ENCODE measurements at regions not wholly inside any gene's neighbourhood (a gene's known extent, or its start where the extent isn't known, plus 50 kb on each side); places are given as distances from the start of the nearest gene placed in this dataset.
"Not testable (repeated sequence)": the region's sequence is repeated elsewhere in the genome, so short reads cannot be mapped to it uniquely, and the experiment has no call there.

DNA sequence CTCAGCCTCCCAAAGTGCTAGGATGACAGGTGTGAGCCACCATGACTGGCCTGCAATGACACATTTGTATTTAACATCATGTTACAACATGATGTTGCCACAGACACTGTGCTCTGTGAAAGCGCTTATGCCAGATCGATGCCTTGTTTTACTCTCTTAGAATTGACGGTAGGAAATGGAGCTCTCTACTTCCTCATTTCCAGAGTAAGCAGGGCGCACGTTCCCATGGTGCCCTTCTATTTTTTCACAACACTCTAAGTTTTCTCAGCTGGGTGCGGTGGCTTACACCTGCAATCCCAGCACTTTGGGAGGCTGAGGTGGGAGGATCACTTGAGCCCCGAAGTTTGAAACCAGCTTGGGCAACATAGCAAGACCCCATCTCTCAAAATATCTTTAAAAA, 60.7 kb upstream of the DHRSX start:
- no peak for DNase-seq

DNA sequence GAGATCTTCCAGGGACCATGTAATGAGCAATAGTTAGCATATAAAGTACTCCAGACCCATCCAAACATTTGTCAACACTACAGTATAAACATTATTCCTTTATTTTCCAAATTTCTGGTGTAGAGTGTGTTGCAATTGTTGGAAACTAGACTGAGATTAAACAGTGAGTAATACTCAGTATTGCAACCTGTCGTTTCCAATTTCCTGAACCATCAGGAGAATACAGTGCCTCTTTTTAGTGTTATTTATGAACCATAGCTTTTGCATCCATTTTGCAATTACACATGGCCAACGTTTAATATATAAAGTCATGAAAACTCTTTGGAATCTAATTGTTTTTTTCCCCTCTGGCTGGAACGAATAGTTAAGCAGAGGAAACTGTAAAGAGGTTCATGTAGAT, 58.3 kb upstream of the DHRSX start:
- DNase-seq, result no peak

DNA sequence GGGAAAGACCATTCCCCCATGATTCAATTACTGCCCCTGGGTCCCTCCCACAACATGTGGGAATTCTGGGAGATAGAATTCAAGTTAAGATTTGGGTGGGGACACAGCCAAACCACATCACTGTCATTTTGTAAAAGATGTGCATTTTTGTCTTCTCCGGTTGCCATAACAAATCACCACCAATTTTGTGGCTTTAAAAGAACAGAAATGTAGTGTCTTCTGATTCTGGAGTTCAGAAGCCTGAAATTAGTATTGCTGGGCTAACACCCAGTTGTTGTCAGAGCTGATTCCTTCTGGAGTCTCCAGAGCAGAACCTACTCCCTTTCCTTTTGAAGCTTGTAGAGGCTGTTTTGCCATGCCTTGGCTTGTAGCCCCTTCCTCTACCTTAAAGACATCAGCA, 54.1 kb upstream of the DHRSX start:
- DNase-seq, result no peak

DNA sequence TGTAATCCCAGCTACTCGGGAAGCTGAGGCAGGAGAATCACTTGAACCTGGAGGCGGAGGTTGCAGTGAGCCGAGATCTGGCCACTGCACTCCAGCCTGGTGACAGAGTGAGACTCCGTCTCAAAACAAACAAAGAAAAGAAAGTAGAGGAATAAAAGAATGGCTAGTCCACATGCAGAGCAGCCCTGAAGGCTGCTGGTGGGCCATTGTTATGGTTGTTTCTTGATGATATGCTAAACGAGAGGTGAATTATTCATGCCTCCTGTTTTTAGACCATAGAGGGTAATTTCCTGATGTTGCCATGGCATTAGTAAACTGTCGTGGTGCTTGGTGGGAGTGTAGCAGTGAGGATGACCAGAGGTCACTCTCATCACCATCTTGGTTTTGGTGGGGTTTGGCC, 53.3 kb upstream of the DHRSX start:
- not testable (repeated sequence) for DNase-seq

DNA sequence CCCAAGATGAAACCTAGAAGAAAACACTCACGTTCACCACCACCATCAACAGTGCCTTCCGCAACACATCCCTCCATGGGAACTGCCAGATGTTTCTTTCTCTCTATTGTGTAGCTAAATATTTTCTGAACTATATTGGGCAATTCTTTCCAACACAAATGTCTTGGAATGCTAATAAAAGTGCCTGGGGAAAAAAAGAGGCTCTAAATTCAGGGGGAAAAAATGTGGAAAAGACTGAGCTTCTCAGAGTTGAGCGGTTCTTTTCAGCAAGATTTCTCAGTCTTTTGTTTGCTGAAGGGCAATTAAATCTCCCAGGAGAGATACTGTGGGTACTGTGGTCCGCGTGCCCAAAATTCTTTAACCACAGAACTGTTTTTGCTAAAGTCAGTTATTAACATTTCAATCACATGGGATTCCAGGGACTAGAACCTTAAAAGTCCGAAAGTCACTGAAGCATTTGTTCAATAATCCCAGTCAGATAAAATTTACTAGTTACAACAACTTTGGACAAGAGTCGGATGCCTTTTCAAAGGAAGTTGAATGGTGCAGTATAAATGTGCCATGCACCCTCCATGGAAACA, 51.9 kb upstream of the DHRSX start:
- DNase-seq, result peak; percentile 33

DNA sequence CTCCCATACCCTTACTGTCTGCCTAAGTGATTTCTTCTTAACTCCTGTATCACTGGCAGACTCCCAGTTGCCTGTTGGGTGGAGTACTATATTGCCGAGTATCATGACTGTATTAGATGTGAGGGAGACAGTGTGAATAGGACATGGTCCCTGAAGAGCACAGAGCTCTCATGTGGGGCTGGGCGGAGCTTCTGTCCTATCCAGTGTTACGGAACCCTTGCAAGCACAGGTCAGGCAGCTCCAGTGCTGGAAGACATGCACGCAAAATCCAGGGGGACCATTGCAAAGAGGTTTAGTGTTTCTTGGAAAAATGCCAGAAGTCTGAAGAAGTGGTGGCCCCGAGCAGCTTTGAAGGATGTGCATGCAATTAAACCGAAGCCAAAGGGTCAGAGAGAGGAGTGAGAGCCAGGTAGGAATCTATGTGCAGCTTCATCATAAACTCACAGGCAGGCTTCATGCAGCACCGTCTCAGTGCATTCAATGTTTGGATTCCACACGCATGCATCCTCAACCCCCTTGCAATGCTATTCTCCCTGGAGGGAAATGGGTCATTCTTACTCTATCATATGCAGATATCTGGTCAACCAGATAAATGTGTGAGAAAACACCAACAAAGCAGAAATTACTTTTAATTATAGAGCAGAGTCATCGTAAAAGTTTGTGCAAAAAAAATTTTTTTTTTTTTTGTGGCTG, 49.7 kb upstream of the DHRSX start:
- DNase-seq, result no peak
